H9 (cell line): ENCODE measurements at regions not wholly inside any gene's neighbourhood (a gene's known extent, or its start where the extent isn't known, plus 50 kb on each side); places are given as distances from the start of the nearest gene placed in this dataset.

Experiments used
- DNase-seq: peaks from one replicate; pipeline ENCODE4 v3.0.0-alpha.2; 2017
- H2AFZ ChIP-seq: one replicate; pipeline ENCODE4 v1.6.1; 2013; ENCODE audit warnings: mild to moderate bottlenecking, low read length, control low read depth, moderate library complexity
- H2AK5ac ChIP-seq: 2 replicates; pipeline ENCODE4 v1.6.1; 2013; ENCODE audit warnings: low read length, control low read depth, mixed read lengths; ENCODE audit not compliant: insufficient read length
- H2BK120ac ChIP-seq: one replicate; pipeline ENCODE4 v1.6.1; 2013; ENCODE audit warnings: low read depth, mild to moderate bottlenecking, low read length, control low read depth, inconsistent platforms; ENCODE audit not compliant: poor library complexity, severe bottlenecking
- H2BK12ac ChIP-seq: 2 replicates; pipeline ENCODE4 v1.6.1; 2013; ENCODE audit warnings: low read length, control low read depth, mixed read lengths, low read depth; ENCODE audit not compliant: insufficient read length
- H2BK15ac ChIP-seq: 2 replicates; pipeline ENCODE4 v1.6.1; 2013; ENCODE audit warnings: low read depth, low read length, control low read depth
- H2BK20ac ChIP-seq: one replicate; pipeline ENCODE4 v1.6.1; 2013; ENCODE audit warnings: low read depth, mild to moderate bottlenecking, low read length, control low read depth, inconsistent platforms; ENCODE audit not compliant: poor library complexity, severe bottlenecking
- H2BK5ac ChIP-seq: 2 replicates; pipeline ENCODE4 v1.6.1; 2013; ENCODE audit warnings: low read length, control low read depth, mixed read lengths; ENCODE audit not compliant: insufficient read length
- H3K14ac ChIP-seq: 2 replicates; pipeline ENCODE4 v1.6.1; 2013; ENCODE audit warnings: low read length, control low read depth; ENCODE audit not compliant: insufficient read depth
- H3K18ac ChIP-seq: 2 replicates; pipeline ENCODE4 v1.6.1; 2013; ENCODE audit warnings: low read depth, mild to moderate bottlenecking, mixed read lengths, low read length, control low read depth; ENCODE audit not compliant: insufficient read length
- H3K23ac ChIP-seq: 2 replicates; pipeline ENCODE4 v1.6.1; 2013; ENCODE audit warnings: low read length, control low read depth, mixed read lengths, low read depth; ENCODE audit not compliant: insufficient read length
- H3K23me2 ChIP-seq: 2 replicates; pipeline ENCODE4 v1.6.1; 2013; ENCODE audit warnings: low read depth, mild to moderate bottlenecking, mixed read lengths, low read length, control low read depth; ENCODE audit not compliant: insufficient read length, poor library complexity, severe bottlenecking
- H3K27ac ChIP-seq: 2 replicates; pipeline ENCODE4 v1.5.1; 2013; ENCODE audit warnings: low read length, control low read depth, mixed read lengths, low read depth; ENCODE audit not compliant: insufficient read length
- H3K27me3 ChIP-seq: 2 replicates; pipeline ENCODE4 v1.6.1; 2013; ENCODE audit warnings: low read length, control low read depth, inconsistent platforms; ENCODE audit not compliant: insufficient read depth
- H3K4ac ChIP-seq: 2 replicates; pipeline ENCODE4 v1.6.1; 2013; ENCODE audit warnings: low read depth, mild to moderate bottlenecking, control low read depth, inconsistent platforms, low read length, moderate library complexity
- H3K4me1 ChIP-seq: 2 replicates; pipeline ENCODE4 v1.6.1; 2013; ENCODE audit warnings: low read length, control low read depth, inconsistent platforms; ENCODE audit not compliant: insufficient read depth
- H3K4me2 ChIP-seq: 2 replicates; pipeline ENCODE4 v1.6.1; 2013; ENCODE audit warnings: low read length, control low read depth, mixed read lengths; ENCODE audit not compliant: insufficient read length, insufficient read depth
- H3K56ac ChIP-seq: 2 replicates; pipeline ENCODE4 v1.6.1; 2013; ENCODE audit warnings: low read depth, mild to moderate bottlenecking, mixed read lengths, low read length, control low read depth; ENCODE audit not compliant: insufficient read length
- H3K79me1 ChIP-seq: 2 replicates; pipeline ENCODE4 v1.6.1; 2013; ENCODE audit warnings: low read depth, mild to moderate bottlenecking, moderate library complexity, low read length, control low read depth, inconsistent platforms; ENCODE audit not compliant: insufficient read depth, poor library complexity, severe bottlenecking
- H3K79me2 ChIP-seq: 2 replicates; pipeline ENCODE4 v1.6.1; 2013; ENCODE audit warnings: low read length, control low read depth, inconsistent platforms; ENCODE audit not compliant: insufficient read depth
- H3K9ac ChIP-seq: 2 replicates; pipeline ENCODE4 v1.6.1; 2013; ENCODE audit warnings: low read length, control low read depth, mixed read lengths; ENCODE audit not compliant: insufficient read length; ENCODE audit errors: extremely low read depth
- H3K9me3 ChIP-seq: one replicate; pipeline ENCODE4 v1.6.1; 2013; ENCODE audit warnings: low read depth, low read length, inconsistent platforms; ENCODE audit not compliant: control insufficient read depth
- H3T11ph ChIP-seq: one replicate; pipeline ENCODE4 v1.6.1; 2013; ENCODE audit warnings: mild to moderate bottlenecking, low read length, control low read depth, inconsistent platforms
- H4K20me1 ChIP-seq: one replicate; pipeline ENCODE4 v1.6.1; 2013; ENCODE audit not compliant: control insufficient read depth, insufficient read length, insufficient read depth
- H4K5ac ChIP-seq: 2 replicates; pipeline ENCODE4 v1.6.1; 2013; ENCODE audit warnings: low read depth, mild to moderate bottlenecking, mixed read lengths, low read length, control low read depth; ENCODE audit not compliant: insufficient read length
- H4K8ac ChIP-seq: replicated peaks from 2 replicates; pipeline ENCODE4 v1.6.1; 2013; ENCODE audit warnings: low read length, control low read depth, mixed read lengths, low read depth; ENCODE audit not compliant: insufficient read length
- H4K91ac ChIP-seq: 2 replicates; pipeline ENCODE4 v1.6.1; 2013; ENCODE audit warnings: low read depth, mild to moderate bottlenecking, moderate library complexity, mixed read lengths, low read length, control low read depth; ENCODE audit not compliant: insufficient read length
- H3K27ac Mint-ChIP-seq, 3 experiments: 2 replicates in 2 of 3; 3 replicates in 1 of 3; pipeline ENCODE4 v1.8.0; 2020 to 2021; ENCODE audit warnings: mixed read lengths in 3 of 3, mild to moderate bottlenecking in 1 of 3, moderate library complexity in 1 of 3
- H3K27me3 Mint-ChIP-seq: 2 replicates; pipeline ENCODE4 v1.8.0; 2021; ENCODE audit warnings: low read depth, mild to moderate bottlenecking, moderate library complexity, mixed read lengths
- H3K36me3 Mint-ChIP-seq, 3 experiments: 2 replicates in 2 of 3; 3 replicates in 1 of 3; pipeline ENCODE4 v1.8.0; 2020 to 2021; ENCODE audit warnings: low read depth in 3 of 3, mixed read lengths in 3 of 3; ENCODE audit not compliant: insufficient read depth in 1 of 3
- H3K4me1 Mint-ChIP-seq, 2 experiments: 2 replicates each; pipeline ENCODE4 v1.8.0; 2020; ENCODE audit warnings: mixed read lengths in 2 of 2
- H3K4me3 Mint-ChIP-seq, 2 experiments: 2 replicates in 1 of 2; 3 replicates in 1 of 2; pipeline ENCODE4 v1.8.0; 2020 to 2021; ENCODE audit warnings: mild to moderate bottlenecking in 2 of 2, mixed read lengths in 2 of 2, moderate library complexity in 1 of 2
- H3K9me3 Mint-ChIP-seq, 2 experiments: 2 replicates in 1 of 2; 3 replicates in 1 of 2; pipeline ENCODE4 v1.8.0; 2020; ENCODE audit warnings: mild to moderate bottlenecking in 2 of 2, mixed read lengths in 2 of 2, moderate library complexity in 1 of 2
- WGBS: extraction: QIAGEN DNeasy Blood & Tissue Kit; methylation state at CpG from one replicate; pipeline ENCODE4 v1.1.7; 2013; ENCODE audit warnings: missing lambda C conversion rate, low lambda C conversion rate, mixed read lengths; ENCODE audit not compliant: insufficient read length; ENCODE audit errors: extremely low coverage; 5-methylcytosine and 5-hydroxymethylcytosine counted together
- TF ChIP-seq, protein P1 (sequence below): fragments of 200-600 bp; sonication (generic); conservative IDR thresholded peaks from 3 replicates; pipeline ENCODE4 v1.8.0; 2021; ENCODE audit warnings: antibody characterized with exemption, mild to moderate bottlenecking

GRCh38 chr6:133773776-133774175 is 115.1 kb upstream of the TCF21 start:
- Histone ChIP-seq H4K91ac (no peak overlapping the region), H3K4me1 (no peaks in the 10 kb centered on the region), H3K56ac (no peak overlapping the region), H3K79me2 (no peaks in the 10 kb centered on the region), H2BK15ac (no peak overlapping the region), H4K20me1 (no peaks in the 10 kb centered on the region), H2BK12ac (no peak overlapping the region), H3T11ph (no peak overlapping the region), H2BK120ac (no peak overlapping the region), H3K18ac (no peak overlapping the region), H4K8ac (no peak overlapping the region), H2AK5ac (no peak overlapping the region), H3K23me2 (no peaks in the 10 kb centered on the region), H3K27ac (no peak overlapping the region), H2BK5ac (no peak overlapping the region), H3K4ac (no peak overlapping the region), H3K9me3 (no peaks in the 10 kb centered on the region), H2BK20ac (no peak overlapping the region), H3K4me2 (no peak overlapping the region), H3K14ac (no peak overlapping the region), H4K5ac (no peak overlapping the region), H3K9ac (no peak overlapping the region), H3K79me1 (no peaks in the 10 kb centered on the region), H3K23ac (no peak overlapping the region), H2AFZ (no peak overlapping the region), H3K27me3 (no peaks in the 10 kb centered on the region)
- DNase-seq: no peak
- no peak overlapping the region for H3K27ac Mint-ChIP-seq
- TF ChIP-seq, protein P1, sequence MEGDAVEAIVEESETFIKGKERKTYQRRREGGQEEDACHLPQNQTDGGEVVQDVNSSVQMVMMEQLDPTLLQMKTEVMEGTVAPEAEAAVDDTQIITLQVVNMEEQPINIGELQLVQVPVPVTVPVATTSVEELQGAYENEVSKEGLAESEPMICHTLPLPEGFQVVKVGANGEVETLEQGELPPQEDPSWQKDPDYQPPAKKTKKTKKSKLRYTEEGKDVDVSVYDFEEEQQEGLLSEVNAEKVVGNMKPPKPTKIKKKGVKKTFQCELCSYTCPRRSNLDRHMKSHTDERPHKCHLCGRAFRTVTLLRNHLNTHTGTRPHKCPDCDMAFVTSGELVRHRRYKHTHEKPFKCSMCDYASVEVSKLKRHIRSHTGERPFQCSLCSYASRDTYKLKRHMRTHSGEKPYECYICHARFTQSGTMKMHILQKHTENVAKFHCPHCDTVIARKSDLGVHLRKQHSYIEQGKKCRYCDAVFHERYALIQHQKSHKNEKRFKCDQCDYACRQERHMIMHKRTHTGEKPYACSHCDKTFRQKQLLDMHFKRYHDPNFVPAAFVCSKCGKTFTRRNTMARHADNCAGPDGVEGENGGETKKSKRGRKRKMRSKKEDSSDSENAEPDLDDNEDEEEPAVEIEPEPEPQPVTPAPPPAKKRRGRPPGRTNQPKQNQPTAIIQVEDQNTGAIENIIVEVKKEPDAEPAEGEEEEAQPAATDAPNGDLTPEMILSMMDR: no peak
- H3K27me3 Mint-ChIP-seq: no peaks in the 10 kb centered on the region
- no CpG with 5 or more reads among the region's 2 CpGs for WGBS
- no peaks in the 10 kb centered on the region for H3K36me3 Mint-ChIP-seq
- H3K4me3 Mint-ChIP-seq: no peak overlapping the region
- H3K4me1 Mint-ChIP-seq: no peaks in the 10 kb centered on the region
- no peaks in the 10 kb centered on the region; a peak in 1 of 5 replicates for H3K9me3 Mint-ChIP-seq
